ENCODE measurements at regions not wholly inside any gene's neighbourhood (a gene's known extent, or its start where the extent isn't known, plus 50 kb on each side); places are given as distances from the start of the nearest gene placed in this dataset.

DNA sequence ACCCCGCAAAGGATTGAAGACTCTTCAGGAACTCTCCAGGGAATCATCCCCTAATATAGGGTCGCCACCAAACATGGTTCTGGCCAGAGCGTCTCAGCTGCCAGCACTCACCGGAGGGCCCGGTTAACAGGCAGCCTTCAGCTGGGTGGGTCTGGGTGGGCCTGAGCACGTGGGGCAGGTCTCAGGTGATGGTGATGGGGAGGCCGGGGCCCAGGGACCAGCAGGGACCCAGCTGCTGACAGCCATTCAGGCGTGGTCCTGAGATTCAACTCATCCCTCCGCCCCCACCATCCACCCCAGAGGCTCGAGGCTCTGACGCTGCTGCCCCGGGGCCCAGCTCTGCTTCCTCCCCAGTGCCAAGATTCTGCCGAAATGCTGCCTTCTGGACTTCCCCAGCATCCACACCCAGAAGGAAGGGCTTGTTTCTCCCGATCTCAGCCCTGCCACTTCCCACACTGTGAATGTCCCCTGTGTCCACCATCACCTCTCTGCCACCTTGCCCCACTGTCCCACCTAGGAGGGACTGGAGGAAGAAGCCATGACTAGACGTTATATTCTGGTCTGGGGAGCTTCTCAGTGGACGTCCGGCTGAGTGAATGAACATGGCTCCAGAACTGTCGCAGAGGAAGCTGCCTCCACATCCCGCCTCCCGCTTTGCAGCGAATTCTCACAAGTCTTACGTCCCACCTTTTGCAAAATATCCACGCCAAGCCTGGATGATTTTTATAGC lies 294.2 kb upstream of the SALL3 start:
- no peaks in the 10 kb centered on the region for H3K4me1 ChIP-seq (ENCODE audit: control insufficient read depth, extremely low read depth, insufficient read depth, low read length)
- H3K79me2 ChIP-seq (ENCODE audit: control insufficient read depth, insufficient read depth, low read length): no peaks in the 10 kb centered on the region
- H4K20me1 ChIP-seq (ENCODE audit: control insufficient read depth, extremely low read depth, insufficient read depth, low read length): no peaks in the 10 kb centered on the region
- H3K9ac ChIP-seq (ENCODE audit: insufficient read depth, low read length): no peak overlapping the region
- H3K9me3 ChIP-seq (ENCODE audit: control insufficient read depth, insufficient read depth, low read depth, low read length): no peaks in the 10 kb centered on the region
- no peak overlapping the region for H3K4me2 ChIP-seq (ENCODE audit: extremely low read depth, insufficient read depth, low read length)
- H3K36me3 ChIP-seq (ENCODE audit: control insufficient read depth, insufficient read depth, low read length): no peaks in the 10 kb centered on the region
- H3K27ac ChIP-seq (ENCODE audit: insufficient read depth, low read length): no peak overlapping the region
- no peak overlapping the region for H3K4me3 ChIP-seq (replicated peaks in 1 of 4; ENCODE audit: control extremely low read depth in 1 of 4, insufficient read depth in 1 of 4, low read depth in 3 of 4, low read length in 4 of 4)
- no peak overlapping the region for H2AFZ ChIP-seq (ENCODE audit: low read length)
- TF ChIP-seq EZH2 (IDR thresholded peaks at IDR 0.05; ENCODE audit: low read length, missing control alignments): no peak
- TF ChIP-seq, protein P1, sequence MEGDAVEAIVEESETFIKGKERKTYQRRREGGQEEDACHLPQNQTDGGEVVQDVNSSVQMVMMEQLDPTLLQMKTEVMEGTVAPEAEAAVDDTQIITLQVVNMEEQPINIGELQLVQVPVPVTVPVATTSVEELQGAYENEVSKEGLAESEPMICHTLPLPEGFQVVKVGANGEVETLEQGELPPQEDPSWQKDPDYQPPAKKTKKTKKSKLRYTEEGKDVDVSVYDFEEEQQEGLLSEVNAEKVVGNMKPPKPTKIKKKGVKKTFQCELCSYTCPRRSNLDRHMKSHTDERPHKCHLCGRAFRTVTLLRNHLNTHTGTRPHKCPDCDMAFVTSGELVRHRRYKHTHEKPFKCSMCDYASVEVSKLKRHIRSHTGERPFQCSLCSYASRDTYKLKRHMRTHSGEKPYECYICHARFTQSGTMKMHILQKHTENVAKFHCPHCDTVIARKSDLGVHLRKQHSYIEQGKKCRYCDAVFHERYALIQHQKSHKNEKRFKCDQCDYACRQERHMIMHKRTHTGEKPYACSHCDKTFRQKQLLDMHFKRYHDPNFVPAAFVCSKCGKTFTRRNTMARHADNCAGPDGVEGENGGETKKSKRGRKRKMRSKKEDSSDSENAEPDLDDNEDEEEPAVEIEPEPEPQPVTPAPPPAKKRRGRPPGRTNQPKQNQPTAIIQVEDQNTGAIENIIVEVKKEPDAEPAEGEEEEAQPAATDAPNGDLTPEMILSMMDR (conservative IDR thresholded peaks at IDR 0.05 in 1 of 2, IDR thresholded peaks at IDR 0.05 in 1 of 2; ENCODE audit: low read depth in 1 of 2, low read length in 2 of 2): no peak
- DNase-seq (ENCODE audit: low read depth in 2 of 2): no peak
- no peaks in the 10 kb centered on the region for H3K27me3 ChIP-seq (ENCODE audit: control insufficient read depth, insufficient read depth, low read length)

DNA sequence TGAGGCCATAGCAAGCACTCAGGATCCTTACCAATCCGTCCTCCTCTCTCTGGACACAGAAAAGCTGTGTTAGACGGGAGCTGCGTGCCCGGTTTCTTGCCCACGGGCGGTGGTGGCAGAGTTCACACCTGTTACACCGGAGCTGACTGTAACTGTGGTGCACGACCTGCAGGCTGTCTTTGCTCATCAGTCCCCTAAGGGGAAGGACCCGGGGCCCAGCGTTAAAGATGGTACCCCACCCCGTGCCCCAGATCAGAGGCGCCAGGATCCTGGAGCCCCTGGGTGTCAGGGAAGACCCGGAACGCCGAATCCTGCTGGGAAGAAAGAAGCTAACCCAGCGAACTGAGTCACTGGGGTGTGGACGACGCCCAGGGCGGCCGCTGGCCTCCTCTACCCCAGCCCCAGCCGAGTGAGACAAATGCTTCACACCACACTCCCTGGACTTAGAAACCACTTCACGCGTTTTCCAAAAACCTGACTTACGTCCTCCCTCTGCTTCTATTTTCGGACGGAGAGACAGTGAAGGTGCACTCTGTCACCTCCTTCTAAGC lies 293.6 kb upstream of the SALL3 start:
- Histone ChIP-seq H3K36me3 (ENCODE audit: control insufficient read depth, insufficient read depth, low read length) (no peaks in the 10 kb centered on the region), H4K20me1 (ENCODE audit: control insufficient read depth, extremely low read depth, insufficient read depth, low read length) (no peaks in the 10 kb centered on the region), H3K4me3 (replicated peaks in 1 of 4; ENCODE audit: control extremely low read depth in 1 of 4, insufficient read depth in 1 of 4, low read depth in 3 of 4, low read length in 4 of 4) (no peak overlapping the region), H3K27me3 (ENCODE audit: control insufficient read depth, insufficient read depth, low read length) (no peaks in the 10 kb centered on the region), H2AFZ (ENCODE audit: low read length) (no peak overlapping the region), H3K9ac (ENCODE audit: insufficient read depth, low read length) (no peak overlapping the region), H3K27ac (ENCODE audit: insufficient read depth, low read length) (no peak overlapping the region), H3K4me1 (ENCODE audit: control insufficient read depth, extremely low read depth, insufficient read depth, low read length) (no peaks in the 10 kb centered on the region), H3K9me3 (ENCODE audit: control insufficient read depth, insufficient read depth, low read depth, low read length) (no peaks in the 10 kb centered on the region), H3K79me2 (ENCODE audit: control insufficient read depth, insufficient read depth, low read length) (no peaks in the 10 kb centered on the region), H3K4me2 (ENCODE audit: extremely low read depth, insufficient read depth, low read length) (no peak overlapping the region)
- TF ChIP-seq, protein P1 (conservative IDR thresholded peaks at IDR 0.05 in 1 of 2, IDR thresholded peaks at IDR 0.05 in 1 of 2; ENCODE audit: low read depth in 1 of 2, low read length in 2 of 2): no peak
- DNase-seq (ENCODE audit: low read depth in 2 of 2): no peak

DNA sequence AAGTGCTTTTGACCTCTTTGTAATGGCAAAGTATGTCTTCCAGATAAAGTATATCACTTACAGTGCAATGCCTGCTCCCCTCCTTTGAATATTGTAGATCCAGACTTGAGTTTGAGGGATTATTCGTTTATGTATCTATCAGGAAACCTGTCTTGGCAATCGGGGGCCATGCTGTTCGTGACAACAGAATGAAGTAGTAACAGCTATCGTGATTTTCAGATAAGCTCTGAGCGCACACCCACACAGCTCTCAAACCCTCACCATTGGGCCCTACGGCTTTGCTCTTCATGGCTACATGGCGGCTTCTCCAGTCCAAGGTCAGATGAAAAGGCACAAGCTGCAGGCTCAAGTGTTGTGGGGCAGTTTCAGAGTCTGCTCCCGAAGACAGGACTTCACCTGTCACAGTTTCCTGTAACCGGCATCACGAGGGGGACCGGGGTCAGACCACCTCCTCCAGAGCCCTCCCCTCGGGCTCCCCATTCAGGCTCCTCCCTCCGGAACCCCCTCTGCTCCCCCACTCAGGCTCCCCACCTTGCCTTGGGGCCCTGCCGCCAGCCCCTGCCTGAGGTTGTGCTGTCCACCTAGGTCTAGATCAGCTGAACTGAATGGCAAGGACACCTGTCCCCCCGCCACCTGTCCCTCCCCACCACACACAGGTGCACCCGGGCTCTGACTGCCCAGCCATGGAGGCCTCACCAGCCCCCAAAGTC lies 292.5 kb upstream of the SALL3 start:
- no peak overlapping the region for H3K27ac ChIP-seq (ENCODE audit: insufficient read depth, low read length)
- TF ChIP-seq, protein P1 (conservative IDR thresholded peaks at IDR 0.05 in 1 of 2, IDR thresholded peaks at IDR 0.05 in 1 of 2; ENCODE audit: low read depth in 1 of 2, low read length in 2 of 2): no peak
- H2AFZ ChIP-seq (ENCODE audit: low read length): no peak overlapping the region
- no peaks in the 10 kb centered on the region for H4K20me1 ChIP-seq (ENCODE audit: control insufficient read depth, extremely low read depth, insufficient read depth, low read length)
- H3K79me2 ChIP-seq (ENCODE audit: control insufficient read depth, insufficient read depth, low read length): no peaks in the 10 kb centered on the region
- H3K27me3 ChIP-seq (ENCODE audit: control insufficient read depth, insufficient read depth, low read length): no peaks in the 10 kb centered on the region
- no peak overlapping the region for H3K9ac ChIP-seq (ENCODE audit: insufficient read depth, low read length)
- no peak for DNase-seq (ENCODE audit: low read depth in 2 of 2)
- no peak overlapping the region for H3K4me3 ChIP-seq (replicated peaks in 1 of 4; ENCODE audit: control extremely low read depth in 1 of 4, insufficient read depth in 1 of 4, low read depth in 3 of 4, low read length in 4 of 4)
- no peaks in the 10 kb centered on the region for H3K4me1 ChIP-seq (ENCODE audit: control insufficient read depth, extremely low read depth, insufficient read depth, low read length)
- no peaks in the 10 kb centered on the region for H3K36me3 ChIP-seq (ENCODE audit: control insufficient read depth, insufficient read depth, low read length)
- no peaks in the 10 kb centered on the region for H3K9me3 ChIP-seq (ENCODE audit: control insufficient read depth, insufficient read depth, low read depth, low read length)
- no peak overlapping the region for H3K4me2 ChIP-seq (ENCODE audit: extremely low read depth, insufficient read depth, low read length)

Measured in fibroblast of lung (primary cell).